Fibroblast of pulmonary artery (primary cell): ENCODE measurements at regions not wholly inside any gene's neighbourhood (a gene's known extent, or its start where the extent isn't known, plus 50 kb on each side); places are given as distances from the start of the nearest gene placed in this dataset.
"Not testable (repeated sequence)": the region's sequence is repeated elsewhere in the genome, so short reads cannot be mapped to it uniquely, and the experiment has no call there.

Source experiments
- DNase-seq: peaks from one replicate; pipeline ENCODE4 v3.0.0-alpha.2; 2010; ENCODE audit warnings: low read depth
- H3K4me3 ChIP-seq: replicated peaks from 2 replicates; pipeline ENCODE4 v1.5.1; 2011; ENCODE audit warnings: low read depth, mild to moderate bottlenecking, control low read depth, low read length, moderate library complexity
- CTCF ChIP-seq: IDR thresholded peaks from 2 replicates; pipeline ENCODE4 v1.5.1; 2011; ENCODE audit warnings: mild to moderate bottlenecking, control low read depth, low read length, inconsistent platforms; ENCODE audit errors: missing control alignments

- DNase-seq = peak; percentile 88
- peak overlapping the region; percentile 13 for H3K4me3 ChIP-seq
- no peak for TF ChIP-seq CTCF
Observed at GRCh38 chr5:53779541-53779981, 219.1 kb downstream of the NDUFS4 start.

- no peak overlapping the region for H3K4me3 ChIP-seq
- no peak for TF ChIP-seq CTCF
- DNase-seq = no peak
Observed at GRCh38 chr5:53782620-53783019, 222.2 kb downstream of the NDUFS4 start.

- TF ChIP-seq CTCF = no peak
Observed at GRCh38 chr5:53783624-53784228, 223.3 kb downstream of the NDUFS4 start.

GRCh38 chr5:53784596-53784995 is 224.2 kb downstream of the NDUFS4 start:
- no peak for TF ChIP-seq CTCF
- DNase-seq = no peak
- H3K4me3 ChIP-seq = no peak overlapping the region

More at GRCh38 chr5:53783624-53784228, 223.3 kb downstream of the NDUFS4 start:
- DNase-seq = no peak
- no peak overlapping the region for H3K4me3 ChIP-seq

- DNase-seq = no peak
- H3K4me3 ChIP-seq = no peak overlapping the region
- TF ChIP-seq CTCF = no peak
Observed at GRCh38 chr5:53785924-53786323, 225.5 kb downstream of the NDUFS4 start.

- DNase-seq = no peak
- H3K4me3 ChIP-seq = no peak overlapping the region
- TF ChIP-seq CTCF = no peak
Observed at GRCh38 chr5:53790026-53790425, 229.6 kb downstream of the NDUFS4 start.

GRCh38 chr5:53792338-53792737 is 231.9 kb downstream of the NDUFS4 start:
- TF ChIP-seq CTCF = no peak
- DNase-seq = no peak
- no peak overlapping the region for H3K4me3 ChIP-seq

GRCh38 chr5:53799644-53800043 is 239.2 kb downstream of the NDUFS4 start:
- DNase-seq, H3K4me3 ChIP-seq: not testable (repeated sequence)

- not testable (repeated sequence) for H3K4me3 ChIP-seq, DNase-seq
Observed at GRCh38 chr5:53808392-53808791, 248.0 kb downstream of the NDUFS4 start.
